GM21515 (cell line): ENCODE measurements at regions not wholly inside any gene's neighbourhood (a gene's known extent, or its start where the extent isn't known, plus 50 kb on each side); places are given as distances from the start of the nearest gene placed in this dataset.

Experiments
- ATAC-seq: cut with Tn5 transposase; IDR thresholded peaks from one replicate; pipeline ENCODE4 v1.9.1; 2021; ENCODE audit not compliant: unreplicated experiment

- ATAC-seq, result peak; percentile 82
Measured at GRCh38 chr5:160508780-160509361, 87.2 kb downstream of the PTTG1 start.

- no peak for ATAC-seq
Measured at GRCh38 chr5:160511280-160511929, 89.8 kb downstream of the PTTG1 start.
